HEK293T (cell line): ENCODE measurements at regions not wholly inside any gene's neighbourhood (a gene's known extent, or its start where the extent isn't known, plus 50 kb on each side); places are given as distances from the start of the nearest gene placed in this dataset.

Source experiments
- ARNT ChIP-seq: fragments of 450-650 bp; IDR thresholded peaks from 2 replicates; pipeline ENCODE4 v1.6.1; 2017; ENCODE audit warnings: mild to moderate bottlenecking
- BHLHE40 ChIP-seq: fragments of 450-650 bp; IDR thresholded peaks from 2 replicates; pipeline ENCODE4 v1.6.1; 2016; ENCODE audit warnings: mild to moderate bottlenecking, moderate library complexity, borderline replicate concordance
- CTBP1 ChIP-seq: fragments of 450-650 bp; IDR thresholded peaks from 2 replicates; pipeline ENCODE4 v1.6.1; 2016; ENCODE audit warnings: borderline replicate concordance
- ELF4 ChIP-seq: fragments of 450-650 bp; IDR thresholded peaks from 2 replicates; pipeline ENCODE4 v1.6.1; 2017; ENCODE audit warnings: antibody characterized with exemption
- FOXA1 ChIP-seq: fragments of 450-650 bp; IDR thresholded peaks from 2 replicates; pipeline ENCODE4 v1.6.1; 2016; ENCODE audit warnings: mild to moderate bottlenecking
- FOXK2 ChIP-seq: fragments of 450-650 bp; IDR thresholded peaks from 2 replicates; pipeline ENCODE4 v1.6.1; 2016; ENCODE audit warnings: mild to moderate bottlenecking
- FOXM1 ChIP-seq: fragments of 450-650 bp; IDR thresholded peaks from 2 replicates; pipeline ENCODE4 v1.6.1; 2017; ENCODE audit warnings: mild to moderate bottlenecking, borderline replicate concordance
- HDGF ChIP-seq: fragments of 450-650 bp; IDR thresholded peaks from 2 replicates; pipeline ENCODE4 v1.6.1; 2017; ENCODE audit warnings: antibody characterized with exemption, borderline replicate concordance
- L3MBTL2 ChIP-seq: fragments of 450-650 bp; conservative IDR thresholded peaks from 2 replicates; pipeline ENCODE4 v1.6.1; 2016; ENCODE audit warnings: mild to moderate bottlenecking
- NFRKB ChIP-seq: fragments of 450-650 bp; IDR thresholded peaks from 2 replicates; pipeline ENCODE4 v1.6.1; 2016; ENCODE audit warnings: mild to moderate bottlenecking, moderate library complexity
- SP1 ChIP-seq: fragments of 450-650 bp; IDR thresholded peaks from 2 replicates; pipeline ENCODE4 v1.6.1; 2017
- SUZ12 ChIP-seq: fragments of 450-650 bp; IDR thresholded peaks from 2 replicates; pipeline ENCODE4 v1.6.1; 2016; ENCODE audit warnings: mild to moderate bottlenecking
- TARDBP ChIP-seq: fragments of 450-650 bp; IDR thresholded peaks from 2 replicates; pipeline ENCODE4 v1.6.1; 2016
- TF ChIP-seq, protein P1 (sequence below): fragments of 450-650 bp; IDR thresholded peaks from 2 replicates; pipeline ENCODE4 v1.6.1; 2016

DNA sequence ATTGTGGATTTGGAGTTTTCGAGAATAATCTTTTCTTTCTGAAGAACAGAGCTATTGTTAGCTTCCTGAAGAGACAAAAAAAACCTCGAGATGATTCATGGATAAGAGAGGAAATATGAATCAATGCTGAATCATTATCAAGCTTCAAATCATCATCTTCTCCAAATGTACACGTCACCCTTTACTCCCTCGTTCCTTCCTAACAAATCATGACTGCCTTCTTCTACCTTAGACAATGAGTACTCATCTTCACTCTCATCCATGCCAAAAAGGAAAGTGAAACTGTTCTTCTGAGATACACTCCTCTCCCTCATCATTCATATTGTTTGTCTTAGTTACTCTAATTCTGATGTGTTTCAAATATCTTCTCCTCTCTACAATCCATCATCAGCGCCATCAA lies 1115.8 kb upstream of the ATXN7L3B start:
- TF ChIP-seq BHLHE40 = no peak
- TF ChIP-seq FOXA1 = no peak
- no peak for TF ChIP-seq FOXM1
- TF ChIP-seq, protein P1, sequence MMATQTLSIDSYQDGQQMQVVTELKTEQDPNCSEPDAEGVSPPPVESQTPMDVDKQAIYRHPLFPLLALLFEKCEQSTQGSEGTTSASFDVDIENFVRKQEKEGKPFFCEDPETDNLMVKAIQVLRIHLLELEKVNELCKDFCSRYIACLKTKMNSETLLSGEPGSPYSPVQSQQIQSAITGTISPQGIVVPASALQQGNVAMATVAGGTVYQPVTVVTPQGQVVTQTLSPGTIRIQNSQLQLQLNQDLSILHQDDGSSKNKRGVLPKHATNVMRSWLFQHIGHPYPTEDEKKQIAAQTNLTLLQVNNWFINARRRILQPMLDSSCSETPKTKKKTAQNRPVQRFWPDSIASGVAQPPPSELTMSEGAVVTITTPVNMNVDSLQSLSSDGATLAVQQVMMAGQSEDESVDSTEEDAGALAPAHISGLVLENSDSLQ = no peak
- no peak for TF ChIP-seq SP1
- no peak for TF ChIP-seq SUZ12
- TF ChIP-seq NFRKB = no peak
- no peak for TF ChIP-seq ELF4
- no peak for TF ChIP-seq HDGF
- no peak for TF ChIP-seq CTBP1
- TF ChIP-seq TARDBP = no peak
- no peak for TF ChIP-seq L3MBTL2
- TF ChIP-seq ARNT = no peak
- TF ChIP-seq FOXK2 = no peak
